ENCODE measurements at regions not wholly inside any gene's neighbourhood (a gene's known extent, or its start where the extent isn't known, plus 50 kb on each side); places are given as distances from the start of the nearest gene placed in this dataset.
"Not testable (repeated sequence)": the region's sequence is repeated elsewhere in the genome, so short reads cannot be mapped to it uniquely, and the experiment has no call there.

DNA sequence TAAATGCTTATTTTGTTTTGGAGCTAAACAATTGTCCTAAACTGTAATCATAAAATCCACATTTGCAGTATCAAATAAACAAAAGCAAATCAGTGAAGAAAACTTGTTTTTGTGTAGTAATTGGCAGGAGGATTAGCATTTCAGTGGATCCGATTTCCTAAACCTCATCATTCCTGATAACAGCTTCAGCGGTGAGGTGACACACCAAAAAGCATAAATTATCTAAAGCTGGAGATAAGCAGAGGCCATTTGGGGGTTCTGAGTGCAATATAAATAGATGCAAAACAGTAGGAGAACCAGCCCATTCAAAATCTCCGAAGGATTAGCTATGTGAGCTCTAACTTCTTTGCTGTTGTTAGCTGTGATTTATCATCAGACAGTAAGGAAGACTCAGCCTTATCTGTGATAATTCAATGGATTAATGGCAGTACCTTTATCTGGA lies 235.8 kb downstream of the EPHA7 start:
- Histone ChIP-seq H3K4me1 (ENCODE audit: control insufficient read depth in 5 of 5, insufficient read depth in 5 of 5, low read length in 5 of 5) (no peaks in the 10 kb centered on the region), H3K4me3 (ENCODE audit: low read depth in 1 of 5, low read length in 5 of 5) (no peak overlapping the region), H3K27ac (ENCODE audit: low read depth, low read length) (no peak overlapping the region), H3K9ac (ENCODE audit: low read length in 5 of 5) (no peak overlapping the region), H3K27me3 (ENCODE audit: control insufficient read depth in 5 of 5, insufficient read depth in 4 of 5, low read length in 5 of 5) (no peaks in the 10 kb centered on the region), H3K36me3 (ENCODE audit: control insufficient read depth in 5 of 5, insufficient read depth in 5 of 5, low read length in 5 of 5) (no peaks in the 10 kb centered on the region), H3K9me3 (ENCODE audit: control insufficient read depth in 5 of 5, low read length in 5 of 5) (no peaks in the 10 kb centered on the region)

DNA sequence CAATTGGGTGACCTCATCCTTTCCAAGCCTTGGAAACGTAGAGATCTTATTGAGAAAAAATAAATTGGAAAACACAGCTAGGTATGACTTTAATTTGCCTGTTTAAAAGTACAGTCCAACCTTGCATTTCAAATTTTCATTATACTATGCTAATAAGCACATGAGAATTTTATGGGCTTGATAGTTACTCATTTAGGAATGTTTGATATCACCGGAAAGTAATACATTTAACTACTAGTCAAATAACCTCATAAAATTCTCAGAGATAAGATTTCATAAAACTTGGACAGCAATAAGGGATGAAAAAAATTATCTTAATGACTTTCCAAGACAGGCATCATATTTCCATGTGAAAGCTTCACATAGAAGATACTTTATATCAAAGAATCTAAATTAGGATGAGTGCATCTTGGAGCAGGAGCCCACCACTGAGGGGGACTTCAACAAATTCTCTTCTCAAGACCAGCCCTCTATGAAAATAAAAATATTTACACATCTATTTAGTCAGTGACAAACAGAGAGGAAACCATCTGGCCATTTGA lies 236.3 kb downstream of the EPHA7 start:
- H3K27ac ChIP-seq (ENCODE audit: low read depth, low read length): no peak overlapping the region
- H3K36me3 ChIP-seq (ENCODE audit: control insufficient read depth in 5 of 5, insufficient read depth in 5 of 5, low read length in 5 of 5): no peaks in the 10 kb centered on the region
- no peaks in the 10 kb centered on the region for H3K27me3 ChIP-seq (ENCODE audit: control insufficient read depth in 5 of 5, insufficient read depth in 4 of 5, low read length in 5 of 5)
- no peak overlapping the region for H3K9ac ChIP-seq (ENCODE audit: low read length in 5 of 5)
- H3K9me3 ChIP-seq (ENCODE audit: control insufficient read depth in 5 of 5, low read length in 5 of 5): no peaks in the 10 kb centered on the region
- no peak overlapping the region for H3K4me3 ChIP-seq (ENCODE audit: low read depth in 1 of 5, low read length in 5 of 5)
- no peaks in the 10 kb centered on the region for H3K4me1 ChIP-seq (ENCODE audit: control insufficient read depth in 5 of 5, insufficient read depth in 5 of 5, low read length in 5 of 5)

DNA sequence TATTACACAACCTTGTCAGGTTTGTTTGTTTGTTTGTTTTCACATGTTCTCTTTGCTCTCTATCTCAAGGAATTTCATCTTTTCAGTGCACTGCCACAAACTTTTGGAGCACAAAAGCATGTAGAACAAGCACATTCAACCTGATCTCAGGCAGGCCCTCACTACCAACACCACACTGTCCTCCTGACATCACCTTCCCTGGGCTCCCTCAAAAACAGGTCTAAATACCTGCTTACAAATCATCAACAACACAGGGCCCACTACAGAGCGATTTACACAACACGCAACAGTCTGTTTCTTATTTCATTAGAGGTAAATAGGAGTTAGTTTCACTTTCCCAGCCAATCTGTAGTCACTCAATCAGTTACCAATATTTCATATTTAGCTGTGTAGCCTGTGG lies 241.4 kb downstream of the EPHA7 start:
- no peaks in the 10 kb centered on the region for H3K9me3 ChIP-seq (ENCODE audit: control insufficient read depth in 5 of 5, low read length in 5 of 5)
- no peaks in the 10 kb centered on the region for H3K27me3 ChIP-seq (ENCODE audit: control insufficient read depth in 5 of 5, insufficient read depth in 4 of 5, low read length in 5 of 5)
- H3K4me3 ChIP-seq (ENCODE audit: low read depth in 1 of 5, low read length in 5 of 5): no peak overlapping the region
- no peak overlapping the region for H3K27ac ChIP-seq (ENCODE audit: low read depth, low read length)
- H3K36me3 ChIP-seq (ENCODE audit: control insufficient read depth in 5 of 5, insufficient read depth in 5 of 5, low read length in 5 of 5): no peaks in the 10 kb centered on the region
- no peaks in the 10 kb centered on the region for H3K4me1 ChIP-seq (ENCODE audit: control insufficient read depth in 5 of 5, insufficient read depth in 5 of 5, low read length in 5 of 5)
- no peak overlapping the region for H3K9ac ChIP-seq (ENCODE audit: low read length in 5 of 5)

DNA sequence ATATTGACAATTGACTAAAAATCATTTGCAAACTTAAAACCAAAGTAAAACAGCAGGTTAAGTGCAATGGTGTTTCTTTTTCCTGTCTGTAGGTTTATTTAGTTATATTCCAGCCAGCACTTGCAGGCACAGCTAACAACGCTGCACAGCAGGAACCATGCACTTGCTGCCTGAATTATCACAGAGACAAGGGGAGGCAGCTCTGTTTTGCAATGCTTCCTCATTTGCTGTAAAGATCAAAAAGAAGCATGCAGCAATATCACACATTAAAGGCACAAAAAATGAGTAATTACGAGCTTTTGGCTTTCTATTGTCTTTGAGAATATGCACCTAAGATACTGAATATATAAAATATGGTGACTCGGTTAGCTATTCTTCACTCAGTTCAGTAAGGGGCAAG lies 241.9 kb downstream of the EPHA7 start:
- Histone ChIP-seq H3K27ac (ENCODE audit: low read depth, low read length) (no peak overlapping the region), H3K4me3 (ENCODE audit: low read depth in 1 of 5, low read length in 5 of 5) (no peak overlapping the region), H3K36me3 (ENCODE audit: control insufficient read depth in 5 of 5, insufficient read depth in 5 of 5, low read length in 5 of 5) (no peaks in the 10 kb centered on the region), H3K9me3 (ENCODE audit: control insufficient read depth in 5 of 5, low read length in 5 of 5) (no peaks in the 10 kb centered on the region), H3K9ac (ENCODE audit: low read length in 5 of 5) (no peak overlapping the region), H3K27me3 (ENCODE audit: control insufficient read depth in 5 of 5, insufficient read depth in 4 of 5, low read length in 5 of 5) (no peaks in the 10 kb centered on the region), H3K4me1 (ENCODE audit: control insufficient read depth in 5 of 5, insufficient read depth in 5 of 5, low read length in 5 of 5) (no peaks in the 10 kb centered on the region)

DNA sequence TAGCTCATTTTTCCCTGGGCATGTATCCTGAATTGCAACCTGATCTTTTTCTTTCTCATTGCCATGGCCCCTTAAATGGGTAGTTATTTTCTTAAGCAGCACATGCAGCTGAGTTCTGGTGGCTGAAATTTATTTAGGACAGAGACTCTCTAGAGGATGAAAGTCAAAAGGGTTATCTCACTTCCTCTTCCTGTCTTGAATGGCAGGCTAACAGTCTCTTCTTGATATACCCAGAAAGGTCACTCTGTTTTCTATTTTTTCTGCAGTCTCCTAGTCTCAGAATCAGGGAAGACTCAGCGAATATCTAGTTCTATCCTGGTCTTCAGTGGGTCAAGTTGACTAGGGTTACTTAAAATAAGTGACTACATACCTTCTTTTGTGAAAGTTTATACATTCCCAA lies 243.3 kb downstream of the EPHA7 start:
- Histone ChIP-seq H3K9me3 (ENCODE audit: control insufficient read depth in 5 of 5, low read length in 5 of 5) (no peaks in the 10 kb centered on the region), H3K36me3 (ENCODE audit: control insufficient read depth in 5 of 5, insufficient read depth in 5 of 5, low read length in 5 of 5) (no peaks in the 10 kb centered on the region), H3K27me3 (ENCODE audit: control insufficient read depth in 5 of 5, insufficient read depth in 4 of 5, low read length in 5 of 5) (no peaks in the 10 kb centered on the region), H3K4me1 (ENCODE audit: control insufficient read depth in 5 of 5, insufficient read depth in 5 of 5, low read length in 5 of 5) (no peaks in the 10 kb centered on the region), H3K4me3 (ENCODE audit: low read depth in 1 of 5, low read length in 5 of 5) (no peak overlapping the region), H3K9ac (ENCODE audit: low read length in 5 of 5) (no peak overlapping the region), H3K27ac (ENCODE audit: low read depth, low read length) (no peak overlapping the region)

DNA sequence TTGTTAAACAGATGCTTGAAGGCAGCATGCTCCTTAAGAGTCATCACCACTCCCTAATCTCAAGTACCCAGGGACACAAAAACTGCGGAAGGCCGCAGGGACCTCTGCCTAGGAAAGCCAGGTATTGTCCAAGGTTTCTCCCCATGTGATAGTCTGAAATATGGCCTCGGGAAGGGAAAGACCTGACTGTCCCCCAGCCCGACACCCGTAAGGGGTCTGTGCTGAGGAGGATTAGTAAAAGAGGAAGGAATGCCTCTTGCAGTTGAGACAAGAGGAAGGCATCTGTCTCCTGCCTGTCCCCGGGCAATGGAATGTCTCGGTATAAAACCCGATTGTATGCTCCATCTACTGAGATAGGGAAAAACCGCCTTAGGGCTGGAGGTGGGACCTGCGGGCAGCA lies 245.8 kb downstream of the EPHA7 start:
- H3K36me3 ChIP-seq (ENCODE audit: control insufficient read depth in 5 of 5, insufficient read depth in 5 of 5, low read length in 5 of 5); H3K27ac ChIP-seq (ENCODE audit: low read depth, low read length); H3K9ac ChIP-seq (ENCODE audit: low read length in 5 of 5); H3K9me3 ChIP-seq (ENCODE audit: control insufficient read depth in 5 of 5, low read length in 5 of 5); H3K27me3 ChIP-seq (ENCODE audit: control insufficient read depth in 5 of 5, insufficient read depth in 4 of 5, low read length in 5 of 5); H3K4me1 ChIP-seq (ENCODE audit: control insufficient read depth in 5 of 5, insufficient read depth in 5 of 5, low read length in 5 of 5); H3K4me3 ChIP-seq (ENCODE audit: low read depth in 1 of 5, low read length in 5 of 5): not testable (repeated sequence)

DNA sequence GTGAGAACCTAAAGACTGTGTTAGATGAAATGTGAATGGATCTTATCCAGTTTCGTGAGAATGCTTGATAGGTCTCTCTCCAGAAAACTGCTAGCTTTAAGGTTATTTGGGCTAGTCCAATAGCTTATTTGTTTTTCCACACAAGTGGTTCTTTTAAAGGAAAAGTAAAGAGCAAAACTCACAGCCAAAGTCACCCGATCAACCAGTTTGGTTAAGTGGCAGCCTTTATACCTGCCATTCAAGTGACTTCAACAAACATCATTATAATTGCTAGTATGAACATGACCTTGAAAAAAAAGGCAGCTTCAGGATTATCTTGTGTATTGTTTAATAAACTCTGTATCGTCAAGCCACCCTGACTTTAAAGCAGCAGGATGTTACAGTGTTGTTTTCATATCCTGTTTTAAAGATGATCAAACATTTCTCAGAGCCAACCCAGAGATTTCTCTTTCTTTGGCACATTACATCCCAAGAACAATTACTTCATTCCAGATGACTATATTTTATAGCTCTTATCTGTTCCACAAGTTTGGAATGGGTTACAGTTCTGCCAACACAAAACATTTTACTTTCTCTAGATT lies 253.4 kb downstream of the EPHA7 start:
- no peak overlapping the region for H3K4me3 ChIP-seq (ENCODE audit: low read depth in 1 of 5, low read length in 5 of 5)
- no peak overlapping the region for H3K9ac ChIP-seq (ENCODE audit: low read length in 5 of 5)
- no peaks in the 10 kb centered on the region for H3K9me3 ChIP-seq (ENCODE audit: control insufficient read depth in 5 of 5, low read length in 5 of 5)
- H3K36me3 ChIP-seq (ENCODE audit: control insufficient read depth in 5 of 5, insufficient read depth in 5 of 5, low read length in 5 of 5): no peaks in the 10 kb centered on the region
- H3K27me3 ChIP-seq (ENCODE audit: control insufficient read depth in 5 of 5, insufficient read depth in 4 of 5, low read length in 5 of 5): no peaks in the 10 kb centered on the region
- H3K4me1 ChIP-seq (ENCODE audit: control insufficient read depth in 5 of 5, insufficient read depth in 5 of 5, low read length in 5 of 5): no peaks in the 10 kb centered on the region
- H3K27ac ChIP-seq (ENCODE audit: low read depth, low read length): no peak overlapping the region

DNA sequence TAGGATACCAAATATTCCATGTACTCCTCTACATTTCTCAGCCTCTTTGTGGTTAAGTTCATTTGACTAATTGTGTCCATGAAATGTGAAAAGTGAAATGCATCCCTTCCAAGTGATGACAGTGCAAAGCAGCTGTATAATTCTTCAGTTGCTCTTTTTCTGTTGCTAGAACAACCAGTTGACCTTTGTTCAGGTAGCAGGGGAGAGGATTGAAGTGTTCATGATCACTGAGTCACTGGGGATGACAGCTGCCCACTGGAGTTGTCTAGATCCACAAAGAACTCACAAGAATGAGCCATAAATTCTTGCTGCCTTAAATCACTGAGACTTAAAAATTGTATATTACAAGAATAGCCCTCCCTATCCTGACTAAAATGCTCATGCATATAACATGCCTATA lies 254.6 kb downstream of the EPHA7 start:
- Histone ChIP-seq H3K36me3 (ENCODE audit: control insufficient read depth in 5 of 5, insufficient read depth in 5 of 5, low read length in 5 of 5) (no peaks in the 10 kb centered on the region), H3K27ac (ENCODE audit: low read depth, low read length) (no peak overlapping the region), H3K9me3 (ENCODE audit: control insufficient read depth in 5 of 5, low read length in 5 of 5) (no peaks in the 10 kb centered on the region), H3K27me3 (ENCODE audit: control insufficient read depth in 5 of 5, insufficient read depth in 4 of 5, low read length in 5 of 5) (no peaks in the 10 kb centered on the region), H3K9ac (ENCODE audit: low read length in 5 of 5) (no peak overlapping the region), H3K4me1 (ENCODE audit: control insufficient read depth in 5 of 5, insufficient read depth in 5 of 5, low read length in 5 of 5) (no peaks in the 10 kb centered on the region), H3K4me3 (ENCODE audit: low read depth in 1 of 5, low read length in 5 of 5) (no peak overlapping the region)

DNA sequence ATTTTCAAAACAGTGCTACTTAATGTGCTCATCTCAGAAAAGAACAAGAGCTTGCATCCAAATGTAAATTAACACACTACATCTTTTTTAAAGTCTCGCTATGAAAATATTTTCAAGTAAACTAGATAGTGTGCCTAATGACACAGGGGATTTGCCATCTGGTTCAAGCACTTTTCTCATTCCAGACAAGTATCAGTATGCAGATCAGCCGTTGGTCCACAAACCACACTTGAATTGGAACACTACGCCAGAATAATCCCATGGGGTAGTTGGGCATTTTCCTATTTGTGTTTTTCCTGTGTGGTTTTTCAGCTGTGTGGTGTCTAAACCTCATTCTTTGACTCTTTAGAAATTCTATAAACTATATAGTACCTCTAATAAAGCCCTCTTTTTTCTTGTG lies 256.2 kb downstream of the EPHA7 start:
- no peaks in the 10 kb centered on the region for H3K4me1 ChIP-seq (ENCODE audit: control insufficient read depth in 5 of 5, insufficient read depth in 5 of 5, low read length in 5 of 5)
- no peaks in the 10 kb centered on the region for H3K36me3 ChIP-seq (ENCODE audit: control insufficient read depth in 5 of 5, insufficient read depth in 5 of 5, low read length in 5 of 5)
- no peak overlapping the region for H3K4me3 ChIP-seq (ENCODE audit: low read depth in 1 of 5, low read length in 5 of 5)
- no peak overlapping the region for H3K27ac ChIP-seq (ENCODE audit: low read depth, low read length)
- no peaks in the 10 kb centered on the region for H3K27me3 ChIP-seq (ENCODE audit: control insufficient read depth in 5 of 5, insufficient read depth in 4 of 5, low read length in 5 of 5)
- no peak overlapping the region for H3K9ac ChIP-seq (ENCODE audit: low read length in 5 of 5)
- peaks cover 0 to 2% (median 0%) of the 10 kb centered on the region in 5 donors for H3K9me3 ChIP-seq (ENCODE audit: control insufficient read depth in 5 of 5, low read length in 5 of 5)

DNA sequence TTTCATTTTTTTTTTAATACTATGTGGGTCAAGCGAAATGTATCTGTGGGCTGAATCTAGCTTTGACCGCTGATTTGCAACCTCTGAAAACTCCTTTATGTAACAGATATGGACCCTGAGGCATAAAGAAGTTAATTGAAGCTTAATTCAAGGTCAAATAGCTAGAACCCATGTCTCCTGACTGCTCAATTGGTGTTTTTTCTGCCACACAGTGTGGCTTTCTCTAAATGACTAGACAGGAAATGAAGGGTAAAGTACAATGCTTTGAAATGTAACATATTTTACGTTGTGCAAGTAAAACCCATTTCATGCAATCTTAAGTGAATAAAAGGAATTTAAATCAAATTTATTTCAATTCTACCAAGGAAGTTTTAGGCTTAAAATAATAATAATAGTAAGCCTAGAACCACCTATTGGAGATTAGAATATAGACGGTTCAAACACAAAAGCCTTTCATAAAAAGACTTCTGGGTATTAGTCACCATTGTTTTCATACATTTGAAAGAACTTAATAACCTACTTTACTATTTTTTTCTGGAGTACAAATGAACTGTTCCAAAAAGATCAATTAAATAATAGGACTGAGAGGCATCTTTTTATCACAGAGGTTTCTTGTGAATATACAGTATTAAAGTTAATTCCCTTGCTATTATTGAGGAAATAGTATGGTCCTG lies 279.8 kb downstream of the EPHA7 start:
- Histone ChIP-seq H3K27ac (ENCODE audit: low read depth, low read length) (no peak overlapping the region), H3K4me3 (ENCODE audit: low read depth in 1 of 5, low read length in 5 of 5) (no peak overlapping the region), H3K4me1 (ENCODE audit: control insufficient read depth in 5 of 5, insufficient read depth in 5 of 5, low read length in 5 of 5) (no peaks in the 10 kb centered on the region), H3K27me3 (ENCODE audit: control insufficient read depth in 5 of 5, insufficient read depth in 4 of 5, low read length in 5 of 5) (no peaks in the 10 kb centered on the region), H3K36me3 (ENCODE audit: control insufficient read depth in 5 of 5, insufficient read depth in 5 of 5, low read length in 5 of 5) (no peaks in the 10 kb centered on the region), H3K9ac (ENCODE audit: low read length in 5 of 5) (no peak overlapping the region), H3K9me3 (ENCODE audit: control insufficient read depth in 5 of 5, low read length in 5 of 5) (no peaks in the 10 kb centered on the region)

All from subcutaneous abdominal adipose tissue (tissue), 5 donors.